HCT116 (cell line): ENCODE measurements at regions not wholly inside any gene's neighbourhood (a gene's known extent, or its start where the extent isn't known, plus 50 kb on each side); places are given as distances from the start of the nearest gene placed in this dataset.

Experiments used
- ATAC-seq: fragments of 200-7000 bp; cut with Tn5 transposase; 2 replicates; pipeline ENCODE4 v1.9.1; 2020; ENCODE audit warnings: mild to moderate bottlenecking, moderate library complexity
- BruUV-seq: library from RNA; stranded (reverse); fragments of 400-500 nt; replicated peaks from 2 replicates; lab custom pipeline; 2021; lab: Mats Ljungman, UMichigan
- CTCF ChIA-PET: fragments of 300-600 bp; sonication (Branson Sonifier 250); formaldehyde crosslinking; loops from one replicate; lab custom pipeline; 2021; ENCODE audit warnings: antibody characterized with exemption; lab: Charles Lee
- POLR2A ChIA-PET: fragments of 300-600, 350-600 bp; sonication (Branson Sonifier 250); formaldehyde crosslinking; loops from one replicate; lab custom pipeline; 2021; ENCODE audit warnings: antibody characterized with exemption; lab: Charles Lee
- RAD21 ChIA-PET, 2 experiments: fragments of 300-600 bp; sonication (Branson Sonifier 250); formaldehyde crosslinking; loops; one replicate each; lab custom pipeline; 2023; ENCODE audit warnings: low total read pairs in 2 of 2; ENCODE audit not compliant: uncharacterized antibody in 2 of 2, unreplicated experiment in 2 of 2, low non-redundant PET in 1 of 2; lab: Charles Lee
- DNase-seq: peaks from one replicate; pipeline ENCODE4 v3.0.0-alpha.2; 2010; ENCODE audit warnings: low read depth, low spot score
- H2AFZ ChIP-seq: fragments of 200-600 bp; shearing (Covaris generic), sonication (generic); 2 replicates; pipeline ENCODE4 v1.6.1; 2017; ENCODE audit warnings: low read depth, mixed run types, mixed read lengths, antibody characterized with exemption, low read length; ENCODE audit not compliant: poor library complexity, severe bottlenecking
- H3K27ac ChIP-seq: 2 replicates; pipeline ENCODE4 v1.5.1; 2012; ENCODE audit warnings: low read depth, low read length
- H3K27me3 ChIP-seq: fragments of 200-600 bp; sonication (generic); 2 replicates; pipeline ENCODE4 v1.6.1; 2016; ENCODE audit warnings: mixed run types, low read length, mixed read lengths; ENCODE audit not compliant: insufficient read depth
- H3K36me3 ChIP-seq, 2 experiments: fragments of 200-500 bp in 1 of 2; fragments of 200-600 bp in 1 of 2; sonication (Bioruptor generic) in 1 of 2; sonication (generic) in 1 of 2; 2 replicates each; pipeline versions ENCODE4 v1.5.1 to v1.6.1; 2014 to 2016; ENCODE audit warnings: low read length in 2 of 2, inconsistent platforms in 1 of 2, mixed read lengths in 1 of 2, mixed run types in 1 of 2; ENCODE audit not compliant: insufficient read depth in 2 of 2, control insufficient read depth in 1 of 2
- H3K4me1 ChIP-seq, 2 experiments: fragments of 200-600 bp in 1 of 2; sonication (generic) in 1 of 2; 2 replicates each; pipeline versions ENCODE4 v1.5.1 to v1.6.1; 2012 to 2017; ENCODE audit warnings: low read length in 2 of 2, inconsistent platforms in 1 of 2, mild to moderate bottlenecking in 1 of 2, mixed read lengths in 1 of 2, mixed run types in 1 of 2, moderate library complexity in 1 of 2; ENCODE audit not compliant: insufficient read depth in 2 of 2, control insufficient read depth in 1 of 2
- H3K4me2 ChIP-seq: fragments of 200-600 bp; sonication (generic); 2 replicates; pipeline ENCODE4 v1.6.1; 2017; ENCODE audit warnings: mixed run types, low read length, mixed read lengths
- H3K4me3 ChIP-seq, 2 experiments: fragments of 200-600 bp in 1 of 2; sonication (generic) in 1 of 2; replicated peaks in 1 of 2; 2 replicates each; pipeline ENCODE4 v1.5.1; 2011 to 2016; ENCODE audit warnings: low read length in 2 of 2, control low read depth in 1 of 2, low read depth in 1 of 2, mild to moderate bottlenecking in 1 of 2, mixed read lengths in 1 of 2, mixed run types in 1 of 2
- H3K79me2 ChIP-seq: fragments of 200-600 bp; sonication (generic); 2 replicates; pipeline ENCODE4 v1.6.1; 2017; ENCODE audit warnings: mild to moderate bottlenecking, mixed run types, low read length, moderate library complexity, mixed read lengths; ENCODE audit not compliant: insufficient read depth
- H3K9ac ChIP-seq: fragments of 200-600 bp; sonication (generic); 2 replicates; pipeline ENCODE4 v1.6.1; 2016; ENCODE audit warnings: low read length, mixed read lengths
- H3K9me2 ChIP-seq: fragments of 200-600 bp; sonication (generic), shearing (Covaris generic); 2 replicates; pipeline ENCODE4 v1.6.1; 2017; ENCODE audit warnings: mixed run types, mild to moderate bottlenecking, moderate library complexity; ENCODE audit not compliant: insufficient read depth
- H3K9me3 ChIP-seq, 2 experiments: fragments of 200-500 bp in 1 of 2; fragments of 200-600 bp in 1 of 2; sonication (Bioruptor generic) in 1 of 2; sonication (generic) in 1 of 2; 2 replicates each; pipeline ENCODE4 v1.6.1; 2014 to 2017; ENCODE audit warnings: low read length in 2 of 2, mixed read lengths in 2 of 2, inconsistent platforms in 1 of 2, low read depth in 1 of 2, mild to moderate bottlenecking in 1 of 2, mixed run types in 1 of 2, moderate library complexity in 1 of 2; ENCODE audit not compliant: control insufficient read depth in 1 of 2, insufficient read depth in 1 of 2
- H4K20me1 ChIP-seq: fragments of 200-600 bp; sonication (generic), shearing (Covaris generic); 2 replicates; pipeline ENCODE4 v1.6.1; 2017; ENCODE audit warnings: mixed run types, mild to moderate bottlenecking, moderate library complexity; ENCODE audit not compliant: insufficient read depth
- CBX3 ChIP-seq: IDR thresholded peaks from 2 replicates; pipeline ENCODE4 v1.6.1; 2012; ENCODE audit warnings: low read depth
- CEBPB ChIP-seq: IDR thresholded peaks from 2 replicates; pipeline ENCODE4 v1.6.1; 2012; ENCODE audit warnings: low read depth
- CTCF ChIP-seq, 3 experiments: fragments of 200-600 bp in 1 of 3; sonication (generic) in 1 of 3; IDR thresholded peaks in 2 of 3; conservative IDR thresholded peaks in 1 of 3; 2 replicates each; pipeline ENCODE4 v1.5.1; 2012 to 2017; ENCODE audit warnings: low read depth in 2 of 3, low read length in 2 of 3, antibody characterized with exemption in 1 of 3, borderline replicate concordance in 1 of 3, control low read depth in 1 of 3, mild to moderate bottlenecking in 1 of 3, mixed read lengths in 1 of 3, mixed run types in 1 of 3, moderate library complexity in 1 of 3; ENCODE audit not compliant: insufficient read depth in 1 of 3
- ELF1 ChIP-seq: IDR thresholded peaks from 2 replicates; pipeline ENCODE4 v1.6.1; 2012; ENCODE audit warnings: low read depth, borderline replicate concordance
- EZH2phosphoT487 ChIP-seq: fragments of 200-600 bp; IDR thresholded peaks from 2 replicates; pipeline ENCODE4 v1.6.1; 2018; ENCODE audit warnings: antibody characterized with exemption, borderline replicate concordance
- FOSL1 ChIP-seq: IDR thresholded peaks from 2 replicates; pipeline ENCODE4 v1.6.1; 2012; ENCODE audit warnings: low read depth
- JUND ChIP-seq: IDR thresholded peaks from 2 replicates; pipeline ENCODE4 v1.6.1; 2012
- MAX ChIP-seq: IDR thresholded peaks from 2 replicates; pipeline ENCODE4 v1.6.1; 2012
- POLR2AphosphoS5 ChIP-seq: IDR thresholded peaks from 2 replicates; pipeline ENCODE4 v1.6.1; 2011; ENCODE audit warnings: mild to moderate bottlenecking, low read depth, low read length, moderate library complexity
- REST ChIP-seq: IDR thresholded peaks from 2 replicates; pipeline ENCODE4 v1.6.1; 2012; ENCODE audit warnings: low read depth
- SIN3A ChIP-seq: IDR thresholded peaks from 2 replicates; pipeline ENCODE4 v1.6.1; 2012; ENCODE audit warnings: low read depth
- SP1 ChIP-seq: IDR thresholded peaks from 2 replicates; pipeline ENCODE4 v1.6.1; 2012; ENCODE audit warnings: low read depth
- SRF ChIP-seq: IDR thresholded peaks from 2 replicates; pipeline ENCODE4 v1.6.1; 2012; ENCODE audit warnings: low read depth
- YY1 ChIP-seq: IDR thresholded peaks from 2 replicates; pipeline ENCODE4 v1.6.1; 2011; ENCODE audit warnings: low read length, low read depth, moderate library complexity, mild to moderate bottlenecking; ENCODE audit not compliant: insufficient replicate concordance; ENCODE audit errors: extremely low read depth
- ZBTB33 ChIP-seq: IDR thresholded peaks from 2 replicates; pipeline ENCODE4 v1.6.1; 2011; ENCODE audit warnings: mild to moderate bottlenecking, low read length, moderate library complexity; ENCODE audit not compliant: insufficient replicate concordance; ENCODE audit errors: extremely low read depth
- ZFX ChIP-seq: fragments of 450-650 bp; IDR thresholded peaks from 2 replicates; pipeline ENCODE4 v1.6.1; 2017
- ZNF274 ChIP-seq: fragments of 200-500 bp; sonication (Bioruptor generic); IDR thresholded peaks from 2 replicates; pipeline ENCODE4 v1.6.1; 2014; ENCODE audit warnings: mild to moderate bottlenecking, low read depth, low read length, inconsistent platforms
- intact Hi-C: fragments of 100-400 bp; cut with micrococcal nuclease; formaldehyde crosslinking; loops from 2 replicates; pipeline ENCODE4 v1.10.0; 2022

GRCh38 chr5:91532281-91532680 lies 149.2 kb upstream of the ARRDC3 start:
- Histone ChIP-seq H3K79me2 (no peaks in the 10 kb centered on the region), H3K9me3 (no peaks in the 10 kb centered on the region), H3K4me3 (no peak overlapping the region), H3K4me2 (no peak overlapping the region), H3K4me1 (no peaks in the 10 kb centered on the region), H3K27ac (no peak overlapping the region), H4K20me1 (no peaks in the 10 kb centered on the region), H3K27me3 (no peaks in the 10 kb centered on the region), H3K36me3 (no peaks in the 10 kb centered on the region), H3K9ac (no peak overlapping the region), H2AFZ (no peak overlapping the region), H3K9me2 (no peaks in the 10 kb centered on the region)
- intact Hi-C loops: no loop called here
- DNase-seq (no peak), ATAC-seq (no peak)
- no TSS peak for BruUV-seq
- TF ChIP-seq CTCF (IDR thresholded peaks at IDR 0.05 in 2 of 3, conservative IDR thresholded peaks at IDR 0.05 in 1 of 3; ENCODE audit: borderline replicate concordance in 1 of 3, insufficient read depth in 1 of 3, low read depth in 2 of 3, low read length in 2 of 3): no peak
- TF ChIP-seq CBX3: no peak
- no peak for TF ChIP-seq FOSL1
- TF ChIP-seq CEBPB: no peak
- no peak for TF ChIP-seq YY1
- no peak for TF ChIP-seq SIN3A
- no peak for TF ChIP-seq JUND
- no peak for TF ChIP-seq ZBTB33
- TF ChIP-seq POLR2AphosphoS5: no peak
- TF ChIP-seq REST: no peak
- no peak for TF ChIP-seq SP1
- TF ChIP-seq ZFX: no peak
- TF ChIP-seq ZNF274: no peak
- TF ChIP-seq EZH2phosphoT487: no peak
- TF ChIP-seq MAX: no peak
- no peak for TF ChIP-seq ELF1
- TF ChIP-seq SRF: no peak
- ChIA-PET POLR2A (no interaction called here), RAD21 (no interaction called here), CTCF (no interaction called here)
